ENCODE measurements at regions not wholly inside any gene's neighbourhood (a gene's known extent, or its start where the extent isn't known, plus 50 kb on each side); places are given as distances from the start of the nearest gene placed in this dataset.

DNA sequence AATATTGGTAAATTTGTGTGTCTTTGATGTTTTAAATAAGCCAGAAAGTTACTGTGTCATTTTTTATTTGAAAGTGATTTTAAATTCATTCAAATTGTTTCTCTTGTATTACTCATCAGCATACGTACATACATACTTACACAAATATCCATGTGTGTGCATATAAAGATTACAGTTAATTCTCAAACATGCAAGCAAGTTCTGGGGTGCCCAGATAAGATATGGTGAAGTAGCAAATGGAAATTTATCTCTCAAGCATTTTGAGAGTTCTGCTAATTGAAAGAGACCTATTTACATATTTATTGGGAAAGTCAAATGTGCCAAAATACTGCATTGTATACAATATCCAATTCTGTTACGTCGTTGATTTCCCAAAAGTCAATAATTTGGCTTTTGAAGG is 1024.0 kb upstream of the CNTN5 start:
- no peak for DNase-seq (ENCODE audit: low spot score)
- Mint-ChIP-seq H3K4me3 (ENCODE audit: unreplicated experiment) (no peak overlapping the region), H3K36me3 (ENCODE audit: low read depth, unreplicated experiment) (no peaks in the 10 kb centered on the region), H3K27ac (ENCODE audit: unreplicated experiment) (no peak overlapping the region), H3K4me1 (ENCODE audit: unreplicated experiment) (no peaks in the 10 kb centered on the region), H3K27me3 (ENCODE audit: unreplicated experiment) (no peaks in the 10 kb centered on the region), H3K9me3 (ENCODE audit: unreplicated experiment) (no peaks in the 10 kb centered on the region)
- TF ChIP-seq, protein P1, sequence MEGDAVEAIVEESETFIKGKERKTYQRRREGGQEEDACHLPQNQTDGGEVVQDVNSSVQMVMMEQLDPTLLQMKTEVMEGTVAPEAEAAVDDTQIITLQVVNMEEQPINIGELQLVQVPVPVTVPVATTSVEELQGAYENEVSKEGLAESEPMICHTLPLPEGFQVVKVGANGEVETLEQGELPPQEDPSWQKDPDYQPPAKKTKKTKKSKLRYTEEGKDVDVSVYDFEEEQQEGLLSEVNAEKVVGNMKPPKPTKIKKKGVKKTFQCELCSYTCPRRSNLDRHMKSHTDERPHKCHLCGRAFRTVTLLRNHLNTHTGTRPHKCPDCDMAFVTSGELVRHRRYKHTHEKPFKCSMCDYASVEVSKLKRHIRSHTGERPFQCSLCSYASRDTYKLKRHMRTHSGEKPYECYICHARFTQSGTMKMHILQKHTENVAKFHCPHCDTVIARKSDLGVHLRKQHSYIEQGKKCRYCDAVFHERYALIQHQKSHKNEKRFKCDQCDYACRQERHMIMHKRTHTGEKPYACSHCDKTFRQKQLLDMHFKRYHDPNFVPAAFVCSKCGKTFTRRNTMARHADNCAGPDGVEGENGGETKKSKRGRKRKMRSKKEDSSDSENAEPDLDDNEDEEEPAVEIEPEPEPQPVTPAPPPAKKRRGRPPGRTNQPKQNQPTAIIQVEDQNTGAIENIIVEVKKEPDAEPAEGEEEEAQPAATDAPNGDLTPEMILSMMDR (IDR thresholded peaks at IDR 0.05; ENCODE audit: unreplicated experiment) = no peak

DNA sequence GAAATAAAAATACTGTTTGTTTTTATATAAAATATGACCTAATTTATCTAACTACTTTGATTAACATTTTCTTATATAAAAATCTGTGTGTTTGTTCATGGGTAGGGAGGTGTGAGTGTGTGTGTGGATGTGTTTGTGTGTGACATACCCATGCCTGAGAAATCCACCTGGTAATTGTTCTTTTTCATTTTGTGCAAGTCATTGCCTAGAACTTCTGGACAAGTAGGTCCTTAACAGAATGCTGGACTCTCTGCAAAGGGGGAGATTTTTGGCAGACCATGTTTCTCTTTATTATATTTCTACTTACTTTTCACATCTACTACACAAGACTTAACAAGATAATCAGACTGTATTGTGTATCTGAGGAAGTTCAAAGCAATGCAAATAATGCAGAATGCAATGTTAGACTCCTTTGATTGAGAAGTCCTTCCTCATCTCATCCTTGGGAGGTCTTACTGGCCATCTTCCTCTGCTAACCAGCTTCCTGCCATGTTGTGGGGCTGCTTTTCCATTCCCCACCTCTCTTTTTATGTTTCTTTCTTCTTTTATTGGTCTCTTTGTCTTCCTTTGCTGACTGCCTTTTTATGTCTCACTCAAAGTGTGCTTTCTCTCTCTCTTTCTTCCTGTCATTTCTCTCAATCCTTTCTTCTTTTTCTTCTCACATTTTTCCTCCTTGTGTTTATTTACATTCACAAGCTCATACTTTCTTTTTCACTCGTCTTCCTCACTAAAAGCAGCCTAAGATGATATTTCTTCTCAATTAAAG is 1017.0 kb upstream of the CNTN5 start:
- Mint-ChIP-seq H3K27ac (ENCODE audit: unreplicated experiment) (no peak overlapping the region), H3K4me3 (ENCODE audit: unreplicated experiment) (no peak overlapping the region), H3K27me3 (ENCODE audit: unreplicated experiment) (no peaks in the 10 kb centered on the region), H3K4me1 (ENCODE audit: unreplicated experiment) (no peaks in the 10 kb centered on the region), H3K9me3 (ENCODE audit: unreplicated experiment) (no peaks in the 10 kb centered on the region), H3K36me3 (ENCODE audit: low read depth, unreplicated experiment) (no peaks in the 10 kb centered on the region)
- TF ChIP-seq, protein P1 (IDR thresholded peaks at IDR 0.05; ENCODE audit: unreplicated experiment) = no peak
- DNase-seq (ENCODE audit: low spot score) = no peak

DNA sequence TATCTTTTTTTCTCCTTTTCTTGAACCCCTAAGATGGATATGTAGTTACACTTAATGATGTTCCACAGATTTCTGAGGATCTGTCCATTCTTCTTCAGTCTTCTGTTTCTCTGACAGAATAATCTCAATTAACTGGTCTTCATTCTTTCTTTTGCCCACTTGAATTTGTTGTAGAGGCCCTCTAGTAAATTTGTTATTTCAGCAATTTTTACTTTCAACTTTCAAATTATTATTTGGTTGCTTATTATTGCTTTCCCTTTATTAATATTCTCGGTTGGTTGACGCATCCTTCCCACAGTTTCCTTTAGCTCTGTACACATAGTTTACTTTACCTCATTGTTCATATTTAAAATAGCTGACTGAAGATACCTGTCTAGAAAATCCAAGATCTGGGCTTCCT is 1013.7 kb upstream of the CNTN5 start:
- TF ChIP-seq, protein P1 (IDR thresholded peaks at IDR 0.05; ENCODE audit: unreplicated experiment) = no peak
- H3K27me3 Mint-ChIP-seq (ENCODE audit: unreplicated experiment) = no peaks in the 10 kb centered on the region
- no peak overlapping the region for H3K4me3 Mint-ChIP-seq (ENCODE audit: unreplicated experiment)
- no peak for DNase-seq (ENCODE audit: low spot score)
- H3K9me3 Mint-ChIP-seq (ENCODE audit: unreplicated experiment) = no peaks in the 10 kb centered on the region
- no peaks in the 10 kb centered on the region for H3K36me3 Mint-ChIP-seq (ENCODE audit: low read depth, unreplicated experiment)
- H3K4me1 Mint-ChIP-seq (ENCODE audit: unreplicated experiment) = no peaks in the 10 kb centered on the region
- H3K27ac Mint-ChIP-seq (ENCODE audit: unreplicated experiment) = no peak overlapping the region

DNA sequence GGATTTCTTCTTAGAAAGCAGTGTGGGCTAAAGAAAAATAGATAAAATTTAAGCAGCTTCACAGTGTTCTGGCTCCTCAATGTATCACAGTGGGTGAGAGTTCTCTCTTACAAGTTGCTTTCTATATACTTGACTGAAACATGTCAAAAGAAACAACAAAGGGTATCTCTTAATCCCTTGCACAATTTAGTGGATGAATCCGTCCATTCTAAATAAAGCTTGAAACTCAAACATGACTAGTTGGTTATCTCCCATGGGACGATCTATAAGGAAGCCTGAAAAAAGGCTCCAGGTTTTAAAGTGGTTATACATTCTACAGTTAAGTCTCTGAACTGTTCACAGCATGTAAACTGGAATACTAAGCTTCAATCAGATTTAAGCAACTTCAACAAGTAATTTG is 993.1 kb upstream of the CNTN5 start:
- no peaks in the 10 kb centered on the region for H3K36me3 Mint-ChIP-seq (ENCODE audit: low read depth, unreplicated experiment)
- TF ChIP-seq, protein P1 (IDR thresholded peaks at IDR 0.05; ENCODE audit: unreplicated experiment) = no peak
- H3K4me1 Mint-ChIP-seq (ENCODE audit: unreplicated experiment) = no peaks in the 10 kb centered on the region
- H3K9me3 Mint-ChIP-seq (ENCODE audit: unreplicated experiment) = no peaks in the 10 kb centered on the region
- no peak overlapping the region for H3K4me3 Mint-ChIP-seq (ENCODE audit: unreplicated experiment)
- H3K27me3 Mint-ChIP-seq (ENCODE audit: unreplicated experiment) = no peaks in the 10 kb centered on the region
- no peak overlapping the region for H3K27ac Mint-ChIP-seq (ENCODE audit: unreplicated experiment)
- no peak for DNase-seq (ENCODE audit: low spot score)

DNA sequence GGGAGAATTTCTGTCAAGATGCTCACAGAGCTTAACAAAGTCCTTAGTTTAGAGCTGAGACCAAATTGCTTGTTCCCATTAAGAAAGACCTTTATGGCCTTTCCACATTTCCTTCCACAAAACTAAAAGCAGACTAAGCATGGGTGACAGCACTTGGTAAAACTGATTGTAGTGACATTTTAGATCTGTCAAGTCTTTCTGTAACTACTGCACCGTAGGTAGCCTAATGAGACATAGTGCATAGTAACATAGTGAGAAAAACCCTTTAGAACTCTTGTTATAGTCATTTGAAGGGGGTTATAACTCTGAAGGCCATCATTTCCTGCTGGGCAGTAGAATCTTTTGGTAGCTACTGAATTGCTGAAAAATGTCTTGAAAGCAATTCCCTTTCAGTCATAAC is 990.9 kb upstream of the CNTN5 start:
- Mint-ChIP-seq H3K36me3 (ENCODE audit: low read depth, unreplicated experiment) (no peaks in the 10 kb centered on the region), H3K9me3 (ENCODE audit: unreplicated experiment) (no peaks in the 10 kb centered on the region), H3K27me3 (ENCODE audit: unreplicated experiment) (no peaks in the 10 kb centered on the region), H3K4me3 (ENCODE audit: unreplicated experiment) (no peak overlapping the region), H3K4me1 (ENCODE audit: unreplicated experiment) (no peaks in the 10 kb centered on the region), H3K27ac (ENCODE audit: unreplicated experiment) (no peak overlapping the region)
- TF ChIP-seq, protein P1 (IDR thresholded peaks at IDR 0.05; ENCODE audit: unreplicated experiment) = no peak
- no peak for DNase-seq (ENCODE audit: low spot score)
